ENCODE measurements at regions not wholly inside any gene's neighbourhood (a gene's known extent, or its start where the extent isn't known, plus 50 kb on each side); places are given as distances from the start of the nearest gene placed in this dataset.
"Not testable (repeated sequence)": the region's sequence is repeated elsewhere in the genome, so short reads cannot be mapped to it uniquely, and the experiment has no call there.

- intact Hi-C loops (cut with micrococcal nuclease): not testable (repeated sequence)
These were observed 331.2 kb upstream of the RUNX1 start for GRCh38 chr21:35380304-35380703.

DNA sequence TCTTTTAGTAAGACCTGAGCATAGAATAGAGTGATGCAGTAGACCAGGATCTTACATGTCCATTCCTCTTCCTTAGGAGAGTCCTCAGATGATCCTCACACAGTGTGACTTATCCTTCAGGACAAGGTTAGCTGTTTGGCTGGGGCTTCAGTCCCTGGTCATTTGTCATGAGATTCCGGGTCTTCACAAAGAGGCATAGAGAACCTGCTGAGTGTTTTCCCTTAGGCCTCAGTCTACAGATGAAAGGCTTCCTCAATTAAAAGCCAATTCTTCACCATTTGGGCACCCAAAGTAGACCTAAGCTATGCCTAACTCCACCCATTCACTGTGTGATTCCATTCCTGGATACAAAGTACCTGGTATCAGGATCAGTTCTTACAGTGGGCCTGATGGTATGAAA lies 329.8 kb upstream of the RUNX1 start:
- intact Hi-C loops (cut with micrococcal nuclease): no loop called here

- intact Hi-C loops (cut with micrococcal nuclease): no loop called here
These were observed 328.5 kb upstream of the RUNX1 start for GRCh38 chr21:35377505-35378090.

- intact Hi-C loops (cut with micrococcal nuclease): no loop called here
These were observed 327.5 kb upstream of the RUNX1 start for GRCh38 chr21:35376406-35377135.

DNA sequence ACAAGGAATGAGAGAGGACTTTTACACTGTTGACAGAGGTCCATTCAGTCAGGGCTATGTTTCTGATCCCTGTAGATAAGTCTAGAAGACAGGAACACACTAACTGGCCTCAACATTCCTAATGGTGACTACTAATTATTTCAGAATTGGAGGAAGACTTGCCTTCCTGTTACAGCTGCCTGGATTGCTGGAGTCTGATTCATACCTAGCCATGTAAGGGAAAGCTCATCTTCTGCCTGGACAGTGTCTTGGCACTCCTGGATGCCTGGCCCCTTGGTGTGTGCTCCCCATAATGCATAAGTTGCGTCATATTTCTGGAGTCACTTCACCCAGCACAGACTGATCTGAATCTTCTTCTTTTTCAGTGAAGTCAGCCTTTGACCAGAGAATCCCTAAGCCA lies 326.0 kb upstream of the RUNX1 start:
- intact Hi-C loops (cut with micrococcal nuclease): no loop called here

GRCh38 chr21:35373998-35374397 lies 324.9 kb upstream of the RUNX1 start:
- intact Hi-C loops (cut with micrococcal nuclease): no loop called here

GRCh38 chr21:35372201-35372600 lies 323.1 kb upstream of the RUNX1 start:
- intact Hi-C loops (cut with micrococcal nuclease): no loop called here

GRCh38 chr21:35370671-35371070 lies 321.6 kb upstream of the RUNX1 start:
- intact Hi-C loops (cut with micrococcal nuclease): no loop called here

DNA sequence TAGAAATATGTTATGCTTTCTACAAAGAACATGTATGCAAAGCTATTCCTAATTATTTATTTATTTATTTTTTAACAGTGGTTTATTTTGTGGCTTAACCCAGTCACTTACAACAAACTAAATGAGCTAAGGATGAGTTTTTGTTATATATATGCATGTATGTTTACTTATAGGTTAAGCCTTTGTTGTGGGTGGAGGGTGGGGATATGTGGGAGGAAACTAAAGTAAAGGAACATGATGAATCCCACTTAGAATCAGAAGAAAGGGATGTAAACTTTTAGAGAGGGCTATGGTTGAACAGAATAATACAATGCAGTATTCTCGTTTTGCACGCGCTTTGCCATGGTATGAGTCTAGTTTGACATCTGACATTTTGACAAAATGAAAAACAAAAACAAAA lies 321.0 kb upstream of the RUNX1 start:
- intact Hi-C loops (cut with micrococcal nuclease): no loop called here

DNA sequence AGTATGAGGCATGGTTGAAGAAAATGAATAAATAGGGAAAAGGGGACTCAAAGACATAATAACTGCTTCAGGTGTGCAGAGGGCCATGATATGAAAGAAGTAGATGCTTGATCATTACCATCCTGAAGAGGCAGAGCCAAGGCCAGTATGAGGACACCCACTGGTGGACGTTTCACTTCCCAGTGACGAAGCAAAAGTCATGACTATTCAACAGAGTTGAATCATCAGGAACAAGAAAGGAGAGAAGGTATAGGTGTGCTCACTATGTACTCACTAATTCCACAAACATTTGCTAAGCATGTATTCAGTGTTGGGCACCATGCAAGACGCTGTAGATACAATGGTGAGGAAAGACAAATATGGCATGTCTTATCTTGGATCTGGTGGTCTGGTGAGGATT lies 319.2 kb upstream of the RUNX1 start:
- intact Hi-C loops (cut with micrococcal nuclease): no loop called here

DNA sequence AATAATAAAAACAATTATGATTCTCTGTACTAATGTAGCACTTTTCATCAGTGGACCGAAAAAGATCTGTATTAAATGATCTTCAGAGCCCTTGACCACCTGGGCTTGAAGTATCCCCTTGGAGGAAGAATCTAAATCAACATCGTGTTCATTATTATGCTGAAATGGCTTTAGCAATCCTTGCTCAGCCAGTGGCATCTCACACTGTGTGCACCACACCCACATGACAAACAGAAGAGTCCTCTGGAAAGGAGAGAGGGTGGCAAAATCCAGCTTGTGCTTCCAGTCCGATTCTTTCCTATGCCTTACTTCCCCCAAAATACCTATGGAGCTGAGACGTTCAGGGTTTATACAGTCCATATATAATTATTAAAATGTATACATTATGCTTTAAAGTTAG lies 318.5 kb upstream of the RUNX1 start:
- intact Hi-C loops (cut with micrococcal nuclease): no loop called here

GRCh38 chr21:35366394-35367080 lies 317.4 kb upstream of the RUNX1 start:
- intact Hi-C loops (cut with micrococcal nuclease): no loop called here

- intact Hi-C loops (cut with micrococcal nuclease): no loop called here
These were observed 314.4 kb upstream of the RUNX1 start for GRCh38 chr21:35363458-35363857.

DNA sequence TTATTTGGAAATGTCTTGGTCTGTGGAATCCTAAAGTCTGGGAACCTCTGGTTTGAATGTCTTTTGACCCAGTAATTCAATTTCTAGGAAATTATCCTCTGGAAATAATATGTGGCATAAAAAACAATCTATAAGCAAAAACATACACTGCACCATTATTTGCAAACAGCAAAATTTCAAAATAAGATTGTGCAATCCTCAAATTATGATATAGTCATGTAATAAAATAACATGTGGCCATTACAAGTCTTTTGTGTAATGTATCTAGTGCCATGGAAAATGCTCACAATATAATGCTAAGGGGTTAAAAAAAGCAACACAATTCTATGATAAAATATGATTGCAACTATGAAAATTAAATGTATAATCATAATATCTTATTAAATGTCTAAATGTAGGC lies 312.9 kb upstream of the RUNX1 start:
- intact Hi-C loops (cut with micrococcal nuclease): no loop called here

- intact Hi-C loops (cut with micrococcal nuclease): no loop called here
These were observed 311.9 kb upstream of the RUNX1 start for GRCh38 chr21:35360870-35361570.

GRCh38 chr21:35359076-35359475 lies 310.0 kb upstream of the RUNX1 start:
- intact Hi-C loops (cut with micrococcal nuclease): no loop called here

- intact Hi-C loops (cut with micrococcal nuclease): no loop called here
These were observed 308.9 kb upstream of the RUNX1 start for GRCh38 chr21:35358008-35358407.

DNA sequence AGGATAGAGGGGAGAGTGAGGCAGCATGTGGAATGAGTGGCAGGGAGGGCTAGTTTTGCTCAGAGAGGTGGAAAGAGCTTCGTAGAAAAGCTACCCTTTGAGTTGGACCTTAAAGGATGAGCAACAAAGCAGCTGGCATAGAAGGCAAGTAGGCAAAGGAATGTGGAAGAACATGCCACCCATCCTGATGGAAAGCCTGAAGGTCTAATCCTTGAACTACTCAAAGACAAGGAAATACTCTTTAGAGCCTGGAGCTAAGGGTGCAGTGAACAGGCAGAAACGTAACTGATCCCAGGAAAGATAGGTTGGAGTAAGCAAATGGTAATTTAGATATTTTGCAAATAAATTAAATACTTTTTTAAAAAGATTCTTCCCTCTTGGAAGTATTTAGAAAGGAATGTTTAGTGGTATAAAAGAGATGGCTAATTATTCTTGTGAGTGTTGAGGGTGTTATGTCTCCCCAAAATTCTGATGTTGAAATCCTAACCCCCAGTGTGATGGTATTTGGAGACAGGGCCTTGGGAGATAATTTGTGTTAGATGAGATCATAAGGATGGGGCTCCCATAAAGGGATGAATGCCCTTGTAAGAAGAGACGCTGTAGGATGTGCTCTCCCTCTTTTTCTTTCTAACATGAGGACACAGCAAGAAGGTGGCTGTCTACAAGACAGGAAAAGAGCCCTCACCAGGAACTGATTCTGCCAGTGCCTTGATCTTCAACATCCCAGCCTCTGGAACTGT lies 308.1 kb upstream of the RUNX1 start:
- intact Hi-C loops (cut with micrococcal nuclease): no loop called here

DNA sequence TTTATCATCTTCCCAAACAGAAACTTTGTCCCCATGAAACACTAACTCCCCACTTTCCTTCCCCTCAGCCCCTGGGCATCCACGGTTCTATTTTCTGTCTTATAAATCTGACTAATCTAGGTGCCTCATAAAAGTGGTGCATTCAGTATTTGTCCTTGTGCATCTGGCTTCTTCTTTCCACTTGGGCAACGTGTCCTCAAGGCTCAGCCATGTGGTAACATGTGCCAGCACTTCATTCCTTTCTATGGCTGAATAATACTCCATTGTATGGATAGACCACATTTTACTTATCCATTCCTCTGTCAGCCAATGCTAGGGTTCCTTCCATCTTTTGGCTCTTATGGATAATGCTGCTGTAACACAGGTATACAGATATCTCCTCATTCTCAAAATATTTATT lies 305.0 kb upstream of the RUNX1 start:
- intact Hi-C loops (cut with micrococcal nuclease): no loop called here

DNA sequence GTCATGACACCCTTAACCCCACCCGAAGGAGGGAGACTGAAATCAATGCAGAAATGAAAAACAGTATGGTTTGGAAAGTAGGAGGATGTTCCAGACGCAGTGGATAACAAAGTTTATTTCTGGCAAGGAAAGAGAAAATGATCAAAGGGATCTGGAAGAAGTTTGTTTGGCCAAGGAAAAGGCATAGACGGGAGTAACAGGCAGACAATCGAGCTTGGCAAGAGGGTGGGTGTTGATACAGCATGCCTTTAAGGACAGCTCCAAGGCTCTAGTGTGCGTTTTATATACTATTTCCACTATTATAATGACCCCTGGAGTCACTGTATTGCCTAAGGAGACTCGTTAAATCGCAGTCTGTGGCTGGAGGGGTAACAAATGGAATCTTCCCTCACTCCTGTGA lies 303.7 kb upstream of the RUNX1 start:
- intact Hi-C loops (cut with micrococcal nuclease): no loop called here

DNA sequence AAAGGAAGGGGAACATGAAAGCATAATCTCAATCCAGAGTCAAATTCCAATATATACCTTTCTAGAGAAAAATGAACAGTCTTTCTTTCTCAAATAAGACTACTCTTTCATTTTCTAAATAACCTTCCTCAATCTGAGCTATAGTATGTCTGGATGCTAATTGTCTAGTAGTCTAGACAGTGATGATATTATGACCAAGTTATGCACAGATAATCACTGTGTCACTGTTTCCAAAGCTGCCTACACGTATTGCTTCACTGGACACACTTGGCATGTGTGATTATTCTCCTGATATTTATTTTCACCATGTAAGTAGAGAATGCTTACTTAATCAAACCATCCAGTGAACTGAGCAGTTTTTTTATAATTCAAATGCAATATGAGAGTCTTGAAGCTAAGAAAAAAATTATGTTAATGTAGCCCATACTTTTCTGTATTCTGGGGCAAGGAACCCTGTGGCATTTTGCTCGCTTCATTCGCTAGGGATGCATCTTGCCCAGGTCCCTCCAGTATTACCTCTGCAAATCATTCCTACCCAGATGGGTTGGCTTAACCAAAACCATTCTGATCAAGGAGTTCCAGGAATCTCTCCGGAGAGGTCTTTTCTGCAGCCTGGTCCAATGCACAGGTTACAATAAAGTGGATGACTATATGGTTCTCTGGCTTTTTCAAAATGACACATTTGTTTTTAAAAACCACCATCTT lies 303.1 kb upstream of the RUNX1 start:
- intact Hi-C loops (cut with micrococcal nuclease): no loop called here
